ENCODE measurements at regions not wholly inside any gene's neighbourhood (a gene's known extent, or its start where the extent isn't known, plus 50 kb on each side); places are given as distances from the start of the nearest gene placed in this dataset.
"Not testable (repeated sequence)": the region's sequence is repeated elsewhere in the genome, so short reads cannot be mapped to it uniquely, and the experiment has no call there.

DNA sequence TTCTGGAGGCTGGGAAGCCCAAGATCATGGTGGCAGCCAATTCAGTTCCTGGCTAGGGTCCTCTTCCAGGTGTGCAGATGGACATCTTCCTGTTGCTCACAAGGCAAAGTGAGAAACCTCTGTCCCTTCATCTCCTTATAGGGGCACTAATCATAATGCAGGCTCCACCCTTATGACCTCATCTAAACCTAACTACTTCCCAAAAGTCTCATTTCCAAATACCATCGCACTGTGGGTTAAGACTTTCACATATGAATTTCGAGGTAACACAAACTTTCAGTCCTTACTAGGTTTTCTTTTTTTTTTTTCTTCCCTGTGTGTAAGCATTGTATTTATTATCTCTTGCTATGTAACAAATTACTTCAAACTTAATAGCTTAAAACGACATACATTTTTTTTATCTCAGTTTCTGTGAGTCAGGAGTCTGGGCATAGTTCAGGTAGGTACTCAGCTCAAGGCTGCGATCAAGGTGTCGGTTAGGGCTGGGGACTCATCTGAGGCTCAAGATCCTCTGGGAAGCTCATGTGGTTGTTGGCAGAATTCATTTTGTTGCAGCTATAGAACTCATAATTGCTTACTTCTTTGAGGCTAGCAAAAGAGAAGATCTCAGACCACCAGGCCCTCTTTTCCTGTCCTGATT, 204.7 kb upstream of the STK26 start:
- no peak for DNase-seq (ENCODE audit: low read depth in 4 of 4, low spot score in 3 of 4)

DNA sequence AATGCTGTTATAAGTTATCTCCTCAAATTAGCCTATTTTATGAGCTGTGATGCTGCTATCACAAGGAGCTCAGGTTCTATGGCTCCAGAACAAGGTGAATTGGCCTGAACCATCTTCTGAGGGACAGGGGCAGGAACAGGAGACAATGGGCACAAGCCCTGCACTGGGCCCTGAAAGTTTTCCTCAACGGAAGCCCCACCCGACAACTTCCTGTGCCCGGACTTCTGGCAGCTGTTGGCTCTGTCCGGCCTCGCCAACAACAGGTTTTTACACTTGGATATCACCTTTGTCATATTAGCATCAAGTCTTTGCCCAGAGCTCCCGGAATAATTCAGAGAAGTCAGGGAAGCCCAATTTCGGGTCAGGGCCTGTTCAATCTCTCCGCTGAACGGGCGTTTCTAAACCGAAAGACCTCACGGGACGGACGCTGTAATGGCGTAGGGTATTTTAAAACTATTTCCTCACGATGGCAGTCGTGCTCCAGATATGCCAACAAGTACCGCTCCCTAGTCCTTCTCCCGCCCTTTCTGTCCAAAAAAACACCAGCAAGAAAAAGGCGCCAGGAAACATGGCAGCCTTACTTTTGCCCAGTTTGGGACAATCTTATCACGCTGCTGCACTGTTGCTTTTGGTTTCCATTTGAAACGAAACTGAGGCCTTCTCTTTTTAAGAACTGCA, 201.0 kb upstream of the STK26 start:
- no peak for DNase-seq (ENCODE audit: low read depth in 4 of 4, low spot score in 3 of 4)

DNA sequence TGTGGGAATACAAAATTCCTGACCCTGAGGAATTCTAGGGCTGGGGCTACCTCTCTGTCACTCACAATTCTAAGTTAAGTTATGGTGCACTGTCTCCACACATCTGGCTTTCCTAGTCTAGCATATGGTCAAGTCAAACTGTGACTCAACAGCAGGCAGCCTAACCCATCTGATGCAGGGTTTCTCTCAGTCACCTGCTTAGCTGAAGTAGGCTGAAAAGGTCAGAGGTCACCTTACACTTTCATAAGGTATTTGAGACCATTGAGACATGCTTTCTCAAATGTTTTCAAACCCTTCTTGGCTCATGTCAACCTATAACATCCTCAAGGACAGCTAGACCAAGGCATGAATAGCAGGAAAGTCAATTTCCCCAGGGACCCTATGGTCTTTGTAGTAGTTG, 196.5 kb upstream of the STK26 start:
- no peak for DNase-seq (ENCODE audit: low read depth in 4 of 4, low spot score in 3 of 4)

DNA sequence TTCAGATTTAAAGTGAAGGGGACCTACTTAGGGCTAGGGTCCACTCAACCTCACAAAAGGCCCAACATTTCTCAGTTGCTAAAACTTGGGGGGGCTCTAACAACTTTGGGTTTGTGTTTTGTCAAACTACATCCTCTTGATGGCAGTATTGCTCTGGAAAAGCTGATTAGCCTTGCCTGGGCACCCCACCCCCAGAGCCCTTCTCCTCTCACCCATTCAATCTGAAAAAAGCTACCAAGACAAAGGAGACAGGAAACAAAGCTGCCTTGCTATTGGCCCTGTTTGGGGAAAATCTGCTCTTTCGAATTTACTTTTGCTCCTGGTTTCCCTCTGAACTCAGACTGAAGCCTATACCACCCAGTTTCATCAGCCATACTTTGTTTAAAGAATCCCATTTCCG, 195.2 kb upstream of the STK26 start:
- no peak for DNase-seq (ENCODE audit: low read depth in 4 of 4, low spot score in 3 of 4)

DNA sequence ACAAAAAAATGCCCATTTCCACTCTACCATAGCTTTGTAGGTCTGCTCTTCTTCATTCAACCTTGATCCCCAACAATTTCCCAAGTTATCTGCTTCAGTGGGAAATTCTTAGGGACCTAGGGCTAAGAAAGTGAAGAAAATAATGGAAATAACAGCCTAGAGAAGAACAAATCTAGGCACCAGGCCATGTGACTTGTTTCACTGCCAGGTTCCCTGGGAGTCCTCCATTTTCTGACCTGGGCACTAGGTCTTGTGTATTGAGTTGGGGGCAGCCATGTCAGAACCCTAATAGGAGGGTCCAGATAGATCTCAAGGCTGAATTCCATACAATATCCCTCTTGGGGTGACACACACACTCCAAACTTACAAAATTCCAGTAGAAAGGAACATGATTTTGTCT, 194.6 kb upstream of the STK26 start:
- no peak for DNase-seq (ENCODE audit: low read depth in 4 of 4, low spot score in 3 of 4)

DNA sequence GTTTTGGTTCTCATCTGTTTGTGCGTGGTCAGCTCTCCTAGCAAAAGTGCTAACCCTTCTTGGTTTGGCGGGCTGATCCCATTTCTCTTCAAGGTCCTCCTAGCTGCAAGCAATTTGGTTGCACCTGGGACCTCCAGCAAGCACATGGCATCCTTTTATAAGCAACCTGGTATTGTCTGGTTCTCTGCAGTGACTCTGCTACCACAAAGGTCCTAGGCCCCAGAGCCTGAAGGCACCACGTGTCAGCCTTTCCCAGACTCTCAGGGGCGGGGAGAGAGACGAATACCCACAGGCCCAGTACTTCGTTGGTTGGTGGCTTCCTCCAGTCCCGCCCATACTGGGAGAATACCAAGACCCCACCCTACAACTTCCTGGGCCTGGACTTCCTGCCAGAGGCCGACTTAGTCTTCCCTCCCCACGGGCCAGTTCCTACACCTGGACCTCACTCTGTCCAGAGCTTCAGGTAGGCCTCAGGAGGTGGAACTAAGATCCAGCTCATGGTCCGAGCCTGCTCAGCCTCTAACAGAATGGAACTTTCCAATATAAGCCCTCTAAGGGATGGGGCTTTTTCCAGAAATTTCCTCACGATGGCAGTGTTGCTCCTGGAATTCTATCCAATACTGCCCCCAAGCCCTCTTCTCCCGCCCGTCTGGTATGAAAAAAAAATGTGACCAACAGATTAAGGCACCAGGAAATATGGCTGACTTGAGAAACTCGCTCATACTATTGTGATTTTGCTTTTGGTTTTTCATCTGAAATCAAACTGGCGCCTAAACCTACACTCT, 192.5 kb upstream of the STK26 start:
- peak in 3 of 4 donors; percentile 25 to 52 (median 33) for DNase-seq (ENCODE audit: low read depth in 4 of 4, low spot score in 3 of 4)

DNA sequence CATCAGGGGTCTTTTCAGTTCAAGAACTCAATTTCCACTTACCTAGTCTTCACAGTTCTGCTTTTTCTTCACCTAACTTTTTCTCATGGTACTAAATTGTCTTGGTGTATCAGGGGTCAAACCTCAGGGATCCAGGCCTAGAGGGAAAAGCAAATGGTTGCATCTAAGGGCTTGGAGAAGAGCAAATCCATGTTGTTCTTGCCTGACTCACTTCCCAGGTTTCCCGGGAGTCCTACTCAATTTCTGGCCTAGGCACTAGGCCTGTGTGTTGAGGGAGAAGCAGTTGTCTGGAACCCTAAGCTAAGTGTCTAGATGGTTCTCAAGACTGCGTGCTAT, 191.9 kb upstream of the STK26 start:
- no peak for DNase-seq (ENCODE audit: low read depth in 4 of 4, low spot score in 3 of 4)

DNA sequence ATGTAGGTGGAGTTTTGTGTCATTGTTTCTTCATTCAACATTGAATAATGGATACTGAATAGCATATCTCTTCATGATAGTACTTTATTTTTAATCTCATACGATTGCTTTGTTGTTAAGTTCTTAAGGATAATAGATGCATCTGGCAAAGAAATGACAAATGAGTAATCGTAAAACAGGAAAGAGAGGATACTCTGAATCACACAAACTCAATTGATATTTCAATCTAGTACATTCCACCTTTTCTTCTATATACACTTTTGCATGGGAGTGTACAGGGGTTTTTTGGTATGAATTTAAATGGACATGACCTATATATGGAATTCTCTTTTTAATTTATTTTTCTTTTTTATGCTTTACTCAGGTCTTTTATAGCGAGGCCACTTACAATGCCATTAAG, 186.9 kb upstream of the STK26 start:
- no peak for DNase-seq (ENCODE audit: low read depth in 4 of 4, low spot score in 3 of 4)

DNA sequence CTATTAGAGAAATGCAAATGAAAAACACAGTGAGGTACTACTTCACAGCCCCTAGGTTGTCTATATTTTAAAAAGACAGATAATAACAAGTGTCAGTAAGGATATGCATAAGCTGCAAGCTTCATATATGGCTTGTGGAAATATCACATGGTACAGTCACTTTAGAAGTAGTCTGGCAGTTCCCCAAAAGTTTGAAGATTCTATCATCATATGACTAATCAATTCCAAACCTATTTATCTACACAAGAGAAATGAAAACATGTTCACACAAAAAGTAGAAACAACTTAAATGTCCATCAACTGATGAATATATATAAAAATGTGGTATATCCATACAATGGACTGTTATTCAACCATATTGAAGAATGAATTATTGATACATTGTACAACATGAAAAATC, 185.8 kb upstream of the STK26 start:
- no peak for DNase-seq (ENCODE audit: low read depth in 4 of 4, low spot score in 3 of 4)

DNA sequence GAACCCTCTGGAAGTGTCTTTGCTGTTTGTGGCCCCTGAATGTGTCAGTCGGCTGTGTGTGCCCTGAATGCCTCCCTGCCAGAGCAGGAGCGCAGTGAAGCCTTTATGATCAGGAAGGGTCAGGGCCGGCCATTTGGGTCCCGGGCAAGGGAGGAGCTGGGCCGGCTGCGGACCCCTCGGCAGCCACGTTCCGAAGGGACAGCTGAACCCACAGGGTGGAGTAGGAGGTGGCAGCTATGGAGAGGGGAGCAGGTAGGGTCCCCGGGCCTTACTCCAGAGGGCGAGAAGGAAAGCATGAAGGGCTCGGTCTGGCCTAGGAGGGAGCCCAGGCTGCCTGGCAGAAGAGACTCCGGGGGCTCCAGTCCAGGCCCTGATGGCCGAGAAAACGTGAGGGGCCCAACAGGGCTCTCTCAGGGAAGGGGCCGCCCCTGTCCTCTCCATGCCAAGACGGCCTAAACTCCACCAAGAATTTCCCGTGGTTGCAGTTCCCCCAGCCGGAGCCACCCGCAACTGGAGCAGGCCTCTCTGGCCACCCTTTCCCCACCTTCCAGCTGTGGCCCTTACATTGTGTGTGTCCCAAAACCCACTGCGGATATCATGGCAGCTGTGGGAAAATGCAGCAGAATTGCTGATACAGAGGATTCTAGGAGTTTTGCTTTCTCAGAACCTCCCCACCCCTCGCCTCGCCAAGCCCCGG, 182.2 kb upstream of the STK26 start:
- DNase-seq (ENCODE audit: low read depth in 4 of 4, low spot score in 3 of 4), result no peak

DNA sequence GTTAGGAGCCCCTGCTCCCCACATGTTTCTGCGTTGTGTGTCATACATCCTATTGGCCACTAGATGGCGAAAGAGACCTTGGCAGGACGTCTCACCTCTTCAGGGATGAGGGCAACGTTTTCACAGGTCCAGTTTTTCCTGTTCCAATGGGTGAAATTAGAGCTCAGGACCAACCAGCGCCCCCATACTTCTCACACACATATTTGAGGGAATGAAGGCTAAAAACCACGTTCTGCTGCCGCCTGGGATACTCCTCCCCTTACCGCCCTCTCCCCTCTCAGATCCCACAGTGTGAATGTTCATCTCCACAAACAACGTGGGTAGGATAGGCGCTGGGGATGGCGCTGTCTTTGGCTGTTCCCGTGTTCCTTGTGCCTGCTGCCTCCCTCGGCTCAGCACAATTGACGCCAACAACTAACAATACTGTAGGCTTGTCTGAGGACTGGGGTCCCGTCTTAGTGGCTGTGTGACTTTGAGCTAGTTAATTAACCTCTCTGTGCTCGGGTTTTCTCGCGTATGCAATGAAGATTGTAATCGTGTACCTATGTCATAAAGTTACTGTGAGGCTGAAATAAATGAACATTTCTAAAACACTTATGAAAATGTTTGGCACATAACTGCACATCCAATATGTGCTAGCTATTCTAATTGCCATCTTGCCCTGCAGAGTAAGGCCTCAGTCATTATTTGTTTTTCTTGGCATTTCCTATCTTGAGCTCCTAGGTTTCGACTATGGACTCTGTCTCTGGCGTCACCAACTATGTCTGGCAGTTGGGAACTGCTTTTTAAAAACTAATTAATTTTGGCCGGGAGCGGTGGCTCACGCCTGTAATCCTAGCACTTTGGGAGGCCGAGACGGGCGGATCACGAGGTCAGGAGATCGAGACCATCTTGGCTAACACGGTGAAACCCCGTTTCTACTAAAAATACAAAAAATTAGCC, 181.3 kb upstream of the STK26 start:
- peak in 2 of 4 donors; percentile 19 to 35 for DNase-seq (ENCODE audit: low read depth in 4 of 4, low spot score in 3 of 4)

DNA sequence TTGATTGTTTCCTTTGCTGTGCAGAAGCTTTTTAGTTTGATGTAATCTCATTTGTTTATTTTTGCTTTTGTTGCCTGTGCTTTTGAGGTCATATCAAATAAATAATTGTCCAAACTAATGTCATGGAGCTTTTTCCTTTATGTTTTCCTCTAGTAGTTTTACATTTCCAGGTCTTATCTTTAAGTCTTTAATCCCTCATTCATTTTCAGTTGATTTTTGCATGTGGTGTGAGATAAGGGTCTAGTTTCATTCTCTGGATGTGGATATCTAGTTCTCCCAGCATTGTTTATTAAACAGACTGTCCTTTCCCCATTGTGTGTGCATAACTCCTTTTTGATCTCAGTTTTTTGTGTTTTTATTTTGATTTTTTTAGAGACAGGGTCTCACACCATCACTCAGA, 179.1 kb upstream of the STK26 start:
- DNase-seq (ENCODE audit: low read depth in 4 of 4, low spot score in 3 of 4), result no peak

DNA sequence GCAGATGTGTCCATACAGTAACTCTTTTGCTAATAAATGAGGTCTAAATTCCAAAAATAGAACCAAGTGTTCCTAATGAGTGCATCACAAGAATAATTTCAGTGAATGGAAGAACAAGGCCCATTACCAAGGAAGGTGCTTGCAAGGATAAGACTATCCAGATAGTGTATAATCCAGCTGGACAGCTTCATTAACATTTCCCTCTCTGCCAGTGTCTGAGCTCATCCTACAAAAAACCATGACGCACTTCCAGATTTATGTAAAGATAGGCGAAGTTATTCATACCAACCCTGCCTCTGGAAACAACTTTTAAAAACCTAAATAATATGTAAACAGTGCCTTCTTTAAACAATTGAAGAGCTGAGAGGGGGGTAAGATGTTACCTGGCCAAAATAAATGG, 177.9 kb upstream of the STK26 start:
- no peak for DNase-seq (ENCODE audit: low read depth in 4 of 4, low spot score in 3 of 4)

DNA sequence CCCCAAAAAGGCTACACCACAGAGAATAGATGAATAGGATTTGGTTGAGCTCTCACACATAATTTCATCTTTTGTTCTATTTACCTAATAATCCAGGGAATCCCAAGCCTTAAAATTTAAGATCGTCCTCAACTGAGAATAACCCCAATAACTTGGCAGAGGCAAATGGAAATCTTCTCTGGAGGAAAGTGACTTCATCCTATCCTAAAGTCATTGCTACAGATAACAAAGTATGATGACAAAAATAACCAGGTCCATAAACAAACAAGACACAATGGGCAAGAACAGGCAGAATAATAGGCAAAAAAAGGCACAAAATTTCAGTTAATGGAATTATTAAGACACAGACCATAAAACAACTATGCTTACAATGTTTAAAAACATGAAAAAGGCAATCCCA, 177.3 kb upstream of the STK26 start:
- no peak for DNase-seq (ENCODE audit: low read depth in 4 of 4, low spot score in 3 of 4)

DNA sequence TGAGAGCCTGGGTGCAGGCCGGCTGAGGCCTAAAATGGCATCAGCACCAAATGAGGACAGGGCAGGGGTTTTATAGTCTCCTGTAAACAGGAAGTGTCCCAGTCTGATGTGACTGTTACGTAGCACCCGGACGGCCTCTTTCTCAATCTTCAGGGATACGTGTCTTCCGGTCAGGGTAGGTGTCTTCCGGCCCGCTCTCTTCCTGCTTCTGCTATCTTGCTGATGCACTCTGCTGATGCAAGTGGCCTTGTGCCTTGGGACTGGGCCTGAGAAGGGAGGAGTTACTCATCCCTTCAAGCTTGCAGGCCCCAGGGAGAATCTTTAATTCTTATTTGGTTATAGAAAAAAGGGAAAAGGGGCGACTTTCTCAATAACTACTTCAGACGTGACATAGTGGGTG, 172.1 kb upstream of the STK26 start:
- DNase-seq (ENCODE audit: low read depth in 4 of 4, low spot score in 3 of 4), result not testable (repeated sequence)

DNA sequence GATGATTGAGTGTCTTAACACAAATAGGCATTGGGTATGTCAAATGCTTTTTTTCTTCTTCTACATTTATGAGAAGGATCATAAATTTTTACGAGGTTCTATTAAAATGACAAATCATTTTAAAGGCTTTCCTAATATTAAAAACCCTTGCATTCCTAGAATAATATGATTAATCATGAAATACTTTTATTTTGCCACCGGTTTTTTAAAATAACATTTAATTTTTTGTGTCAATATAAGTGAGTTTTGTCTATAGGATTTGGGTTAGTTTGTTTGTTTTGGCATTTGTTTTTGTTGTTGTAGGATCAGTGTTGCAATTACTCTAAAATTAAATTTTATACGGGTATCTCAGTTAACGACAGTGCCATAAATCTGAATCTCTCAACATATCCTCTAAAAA, 169.7 kb upstream of the STK26 start:
- no peak for DNase-seq (ENCODE audit: low read depth in 4 of 4, low spot score in 3 of 4)

DNA sequence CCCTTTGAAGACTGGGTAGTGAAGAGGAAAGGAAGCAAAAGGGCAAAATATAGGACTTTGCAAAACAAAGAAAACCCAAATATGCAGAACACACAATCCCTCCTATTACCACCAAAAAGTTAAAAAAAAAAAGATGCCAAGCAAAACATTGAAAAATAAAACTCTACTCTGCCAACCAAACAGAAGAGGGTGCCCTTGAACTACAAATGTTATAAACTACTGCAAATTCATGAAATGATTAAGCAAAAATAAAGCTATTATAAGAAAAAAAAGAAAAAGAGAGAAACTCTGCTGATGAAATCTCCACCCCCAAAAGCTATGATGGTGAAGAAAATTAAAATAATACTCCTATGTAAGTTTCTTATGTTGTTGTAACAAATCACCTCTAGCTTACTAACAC, 168.5 kb upstream of the STK26 start:
- DNase-seq (ENCODE audit: low read depth in 4 of 4, low spot score in 3 of 4), result no peak

DNA sequence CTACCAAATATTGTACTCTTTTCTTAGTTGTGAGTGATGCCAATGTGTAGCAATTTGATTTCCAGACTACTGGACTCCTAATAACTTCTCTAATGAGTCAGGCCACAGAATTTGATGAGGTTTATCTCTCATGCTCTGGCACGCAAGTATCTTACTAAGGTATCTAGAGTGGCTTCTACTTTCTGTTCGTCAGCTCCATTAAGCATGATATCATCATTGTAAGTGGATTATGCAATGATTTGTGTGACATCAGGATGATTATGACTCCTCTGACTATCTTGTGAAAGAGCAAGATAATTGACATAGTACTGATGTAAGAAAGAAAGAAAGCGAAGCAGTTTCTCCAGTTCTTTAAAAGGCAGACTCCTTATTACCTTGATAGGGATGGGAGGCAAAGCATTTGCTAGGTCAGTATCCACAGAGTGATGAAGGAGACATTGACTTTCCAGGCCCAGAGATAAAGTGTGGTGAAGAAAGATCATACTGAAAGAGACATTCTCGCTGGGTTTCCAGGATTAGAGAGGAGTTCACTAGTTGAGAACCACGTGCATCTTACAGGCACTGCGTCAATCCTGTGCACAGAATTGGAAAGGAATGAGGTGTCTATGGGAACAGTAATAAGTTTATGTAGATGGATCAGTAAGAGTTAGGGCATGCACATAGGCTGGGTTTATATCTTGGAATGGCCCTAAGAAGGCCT, 161.9 kb upstream of the STK26 start:
- DNase-seq (ENCODE audit: low read depth in 4 of 4, low spot score in 3 of 4), result no peak

DNA sequence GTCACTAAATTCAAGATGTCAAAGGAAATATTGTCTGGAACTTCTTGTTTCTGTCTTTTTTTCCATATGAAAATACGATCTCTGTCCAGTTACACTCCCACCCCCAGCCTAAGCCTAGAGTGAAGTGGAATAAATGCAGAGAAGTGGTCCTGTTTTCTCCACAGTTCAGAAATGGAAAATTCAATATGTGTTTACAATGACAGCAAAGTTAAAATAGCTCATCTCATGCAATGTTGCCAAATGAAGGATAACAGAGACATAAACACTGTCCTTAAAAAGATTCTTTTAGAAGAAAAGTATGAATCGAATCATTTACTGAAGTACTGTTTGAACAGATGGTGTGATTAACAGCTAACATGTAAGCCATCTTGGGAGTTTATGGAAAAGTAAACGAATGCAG, 160.8 kb upstream of the STK26 start:
- DNase-seq (ENCODE audit: low read depth in 4 of 4, low spot score in 3 of 4), result no peak

DNA sequence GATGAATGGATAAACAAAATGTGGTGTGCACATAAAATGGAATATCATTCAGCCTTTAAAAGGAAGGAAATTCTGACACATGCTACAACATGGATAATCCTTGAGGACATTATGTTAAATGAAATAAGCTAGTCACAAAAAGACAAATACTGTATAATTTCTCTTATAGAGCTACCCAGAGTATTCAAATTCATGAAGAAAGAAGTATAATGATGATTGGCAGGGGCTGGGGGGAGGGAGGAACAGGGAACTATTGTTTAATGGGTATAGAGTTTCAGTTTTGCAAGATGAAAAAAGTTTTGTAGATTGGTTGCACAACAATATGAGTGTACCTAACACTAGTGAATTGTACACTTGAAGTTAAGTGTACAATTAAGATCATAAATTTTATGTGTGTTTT, 153.9 kb upstream of the STK26 start:
- DNase-seq (ENCODE audit: low read depth in 4 of 4, low spot score in 3 of 4), result no peak

Measured in right renal pelvis (tissue), 4 donors.